Right ventricle myocardium inferior (tissue), 1 donor: ENCODE measurements at regions not wholly inside any gene's neighbourhood (a gene's known extent, or its start where the extent isn't known, plus 50 kb on each side); places are given as distances from the start of the nearest gene placed in this dataset.
A peak's percentile ranks its signal among the peaks of the same experiment; 100 is the strongest.

Experiments
- ATAC-seq: fragments of 200-7000 bp; cut with Tn5 transposase; one replicate; pipeline ENCODE4 v1.9.1; 2020; ENCODE audit warnings: mild to moderate bottlenecking, moderate library complexity
- DNase-seq: peaks from one replicate; pipeline ENCODE4 v3.0.0; 2021; ENCODE audit errors: missing footprints
- intact Hi-C: fragments of 100-400 bp; cut with DNase I; formaldehyde crosslinking; loops from one replicate; pipeline ENCODE4 v1.11.0; 2022
- donor health status: DM: no; HTN: yes; CAD: no; lungs with severe emphysema.

GRCh38 chr6:170483413-170483812 lies 69.7 kb downstream of the PSMB1 start:
- intact Hi-C loops = no loop called here
- no peak for DNase-seq
- no peak for ATAC-seq

DNA sequence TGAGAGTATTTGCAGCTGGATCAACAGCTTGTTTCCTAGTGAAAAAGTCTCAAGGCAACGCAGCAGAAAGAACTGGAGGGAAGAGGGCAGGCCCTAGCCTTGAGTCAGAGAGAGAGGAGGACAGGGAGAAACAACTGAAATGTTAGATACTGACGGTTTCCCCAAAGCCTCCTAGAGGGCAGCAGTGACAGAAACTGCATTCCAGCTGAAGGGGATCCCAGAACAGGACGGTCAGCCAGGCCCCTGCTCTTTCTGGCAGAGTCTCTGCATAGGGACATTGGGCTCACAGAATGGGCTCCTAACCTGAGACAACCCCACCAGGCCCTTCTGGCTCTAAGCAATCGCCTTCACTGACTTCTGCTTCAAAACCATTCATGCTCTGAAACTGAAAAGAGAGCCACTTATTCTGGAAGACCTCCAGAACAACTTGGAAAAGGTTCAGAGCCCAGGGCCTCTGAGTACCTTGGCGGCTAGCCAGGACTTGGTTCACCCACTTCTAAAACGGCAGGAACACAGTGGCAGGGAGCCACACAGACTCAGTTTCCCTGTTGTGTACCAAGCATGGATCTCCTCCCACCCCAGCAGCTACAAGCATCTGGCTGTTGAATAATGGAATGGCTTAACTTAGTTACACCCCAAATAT lies 72.9 kb downstream of the PSMB1 start:
- peak; percentile 65 for ATAC-seq
- no peak for DNase-seq
- intact Hi-C loops = no loop called here

DNA sequence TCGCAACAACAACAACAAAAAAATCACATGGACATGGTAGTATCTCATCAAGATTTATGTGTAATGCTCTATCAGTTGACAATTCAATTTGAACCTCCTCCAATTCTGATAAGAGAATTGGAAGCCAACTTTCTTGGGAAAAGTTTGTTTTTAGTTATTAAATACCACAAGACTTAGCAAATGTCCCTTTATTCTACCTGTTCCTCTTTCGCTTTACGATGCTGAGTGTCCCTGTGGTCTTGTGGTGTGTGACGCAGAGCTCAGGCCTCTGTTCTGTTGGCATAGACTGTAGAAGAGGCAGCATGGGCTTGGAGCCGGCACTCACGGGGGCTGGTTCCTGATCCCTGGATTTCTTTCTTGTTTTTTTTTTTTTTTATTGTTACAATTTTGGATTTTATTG lies 76.7 kb downstream of the PSMB1 start:
- DNase-seq (no peak), ATAC-seq (no peak)
- intact Hi-C loops = no loop called here

GRCh38 chr6:170475118-170475517 lies 78.0 kb downstream of the PSMB1 start:
- ATAC-seq = no peak
- DNase-seq = no peak
- intact Hi-C loops = no loop called here

DNA sequence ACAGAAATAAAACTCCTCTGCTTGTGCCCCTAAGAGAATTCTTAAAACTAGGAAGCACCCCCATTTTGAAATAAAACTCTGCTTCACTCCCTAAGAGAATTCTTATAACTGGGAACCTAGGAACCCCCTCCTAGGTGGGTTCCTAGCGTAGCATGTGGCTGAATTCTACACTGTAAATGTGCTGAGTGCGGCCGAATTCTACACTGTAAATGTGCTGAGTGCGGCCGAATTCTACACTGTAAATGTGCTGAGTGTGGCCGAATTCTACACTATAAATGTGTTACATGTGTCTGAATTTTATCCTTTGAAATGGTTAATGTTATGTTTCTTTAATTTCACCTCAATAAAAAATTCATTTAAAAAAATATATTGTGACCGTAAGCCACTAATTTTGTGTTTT lies 79.3 kb downstream of the PSMB1 start:
- intact Hi-C loops = no loop called here
- ATAC-seq (no peak), DNase-seq (no peak)

DNA sequence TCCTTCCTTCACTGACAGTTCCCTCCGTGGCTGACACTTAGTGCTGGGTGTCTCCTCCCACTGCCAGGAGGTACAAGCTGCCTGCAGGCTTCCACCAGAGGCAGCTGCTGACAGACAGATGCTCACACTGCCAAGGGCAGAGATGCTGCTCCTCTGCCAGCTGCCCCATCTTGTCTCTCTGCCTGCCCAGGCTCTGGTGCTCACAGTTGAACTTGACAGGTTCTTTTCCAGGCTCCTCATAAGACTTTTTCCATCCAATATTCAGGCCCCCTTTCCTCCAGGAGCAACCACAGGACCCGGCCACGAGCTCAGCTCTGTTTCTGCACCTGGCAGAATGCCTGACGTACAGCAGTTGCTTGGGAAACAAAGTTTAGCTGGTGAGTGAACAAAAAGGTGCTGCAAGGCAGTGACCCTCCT lies 79.8 kb downstream of the PSMB1 start:
- DNase-seq (no peak), ATAC-seq (peak; percentile 79)

DNA sequence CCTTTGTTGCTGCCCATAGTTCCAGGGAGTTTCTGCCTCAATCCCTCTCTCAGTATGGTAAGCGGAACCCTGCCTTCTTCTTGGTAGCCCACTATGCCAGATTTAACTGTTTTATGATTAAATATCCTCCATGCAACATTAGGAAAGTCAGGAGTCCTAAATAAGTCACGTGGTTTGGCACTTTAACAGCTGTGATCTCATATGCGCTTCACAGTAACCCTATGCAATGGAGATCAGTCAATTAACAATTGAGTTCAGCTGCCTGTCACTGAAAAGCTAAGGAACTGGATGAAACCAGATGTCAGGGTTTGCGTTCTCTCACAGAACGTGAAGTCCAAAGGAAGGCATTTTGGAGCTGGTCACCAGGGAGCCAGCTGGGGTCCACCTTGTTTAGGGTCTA lies 81.6 kb downstream of the PSMB1 start:
- ATAC-seq (no peak), DNase-seq (no peak)
- intact Hi-C loops = no loop called here

More for the DNA sequence above, 79.8 kb downstream of the PSMB1 start:
- intact Hi-C loops = no loop called here

- DNase-seq (no peak), ATAC-seq (no peak)
- intact Hi-C loops = no loop called here
These were observed 82.4 kb downstream of the PSMB1 start for GRCh38 chr6:170470734-170471133.

GRCh38 chr6:170464524-170464979 lies 88.6 kb downstream of the PSMB1 start:
- DNase-seq = no peak
- intact Hi-C loops = no loop called here
- no peak for ATAC-seq

DNA sequence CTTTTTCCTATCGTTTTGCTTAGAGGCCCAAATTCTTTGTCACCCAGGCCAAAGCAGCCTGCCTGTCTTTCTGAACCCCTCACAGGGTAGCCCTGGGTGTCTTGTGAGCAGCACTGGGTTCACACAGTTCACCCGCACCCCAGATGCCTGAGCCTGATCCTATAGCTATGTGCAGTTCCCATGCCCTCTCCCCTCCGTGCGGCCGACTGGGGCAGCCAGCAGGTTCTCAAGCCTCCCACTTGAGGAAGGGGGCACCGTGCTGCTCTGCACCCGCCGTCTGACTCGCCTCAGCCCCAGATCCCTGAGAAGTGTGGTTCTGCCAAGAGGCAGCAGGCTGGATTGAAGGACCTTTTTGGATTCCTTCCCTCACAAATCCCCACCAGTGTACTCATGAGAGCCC lies 89.0 kb downstream of the PSMB1 start:
- DNase-seq = no peak
- intact Hi-C loops = no loop called here

DNA sequence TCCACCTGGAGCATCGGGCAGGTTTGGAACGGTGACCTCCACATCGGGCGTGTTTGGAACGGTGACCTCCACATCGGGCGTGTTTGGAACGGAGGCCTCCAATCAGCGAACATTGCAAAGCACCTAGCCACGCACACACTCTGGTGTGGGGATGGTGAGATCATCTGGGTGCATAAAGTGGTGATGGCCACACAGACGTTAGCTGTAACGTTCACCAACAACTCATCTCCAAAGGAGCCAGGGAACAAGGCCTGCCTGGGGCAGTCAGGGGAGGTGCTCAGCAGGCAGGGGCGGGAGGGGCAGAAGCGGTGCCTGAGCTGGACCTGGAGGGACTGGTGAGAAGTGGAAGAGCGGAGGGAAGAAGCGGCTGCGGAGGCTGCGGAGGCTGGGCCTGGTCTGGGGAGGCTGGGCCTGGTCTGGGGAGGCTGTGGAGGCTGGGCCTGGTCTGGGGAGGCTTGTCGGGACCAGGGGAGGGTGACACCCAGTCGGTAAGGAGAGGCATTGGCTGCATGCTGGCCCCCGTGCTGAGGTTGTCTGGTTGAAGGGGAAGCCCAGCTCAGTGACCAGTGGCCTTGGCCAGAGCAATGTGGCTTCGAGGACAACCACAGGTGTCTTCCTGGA lies 89.9 kb downstream of the PSMB1 start:
- ATAC-seq (peak; percentile 39), DNase-seq (no peak)
- intact Hi-C loops = no loop called here

More for the DNA sequence above, 89.0 kb downstream of the PSMB1 start:
- ATAC-seq = no peak

- no peak for DNase-seq
- ATAC-seq = peak; percentile 80
- intact Hi-C loops = no loop called here
These were observed 90.6 kb downstream of the PSMB1 start for GRCh38 chr6:170462366-170463020.

GRCh38 chr6:170461556-170462365 lies 91.3 kb downstream of the PSMB1 start:
- DNase-seq = no peak
- intact Hi-C loops = no loop called here
- ATAC-seq = no peak

DNA sequence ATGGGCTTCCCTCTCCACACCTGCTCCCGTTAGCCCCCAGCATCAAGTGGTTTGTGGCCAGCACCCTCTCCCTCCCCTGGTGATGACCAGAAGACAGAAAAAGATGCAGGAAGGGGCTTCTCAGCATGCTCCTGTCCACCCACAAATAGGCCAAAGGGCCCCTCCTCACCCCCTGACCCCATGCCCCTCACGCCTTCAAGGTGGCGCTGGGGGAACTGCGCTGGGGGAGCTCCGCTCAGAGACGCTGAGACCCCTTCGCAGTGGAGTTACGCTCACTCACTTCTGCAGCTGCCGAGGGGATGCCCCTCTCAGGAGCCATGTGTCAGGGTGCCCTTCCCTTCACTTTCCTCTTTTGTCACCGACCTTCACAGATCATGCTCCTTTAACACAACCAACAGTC lies 92.0 kb downstream of the PSMB1 start:
- DNase-seq (no peak), ATAC-seq (no peak)
- intact Hi-C loops = no loop called here

DNA sequence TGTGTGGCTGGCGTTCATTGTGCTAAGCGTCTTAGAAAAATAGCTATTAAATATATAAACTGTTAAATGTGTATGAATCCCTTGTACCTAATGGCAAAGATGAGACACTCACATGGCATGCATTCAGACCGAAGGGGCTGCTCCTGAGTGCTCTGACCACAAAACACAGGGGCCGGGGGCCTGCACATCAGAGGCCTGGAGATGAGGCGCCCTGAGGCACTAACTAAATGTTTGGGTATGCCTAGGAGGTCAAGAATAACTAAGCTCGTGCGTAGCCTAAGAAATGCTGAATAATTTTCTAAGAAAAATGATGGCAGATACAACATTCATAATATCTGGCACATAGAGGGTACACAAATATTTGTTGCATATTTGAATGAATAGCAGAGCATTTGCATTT lies 92.5 kb downstream of the PSMB1 start:
- DNase-seq = no peak
- intact Hi-C loops = no loop called here
- ATAC-seq = no peak

GRCh38 chr6:170459451-170459850 lies 93.7 kb downstream of the PSMB1 start:
- no peak for DNase-seq
- intact Hi-C loops = no loop called here
- no peak for ATAC-seq

DNA sequence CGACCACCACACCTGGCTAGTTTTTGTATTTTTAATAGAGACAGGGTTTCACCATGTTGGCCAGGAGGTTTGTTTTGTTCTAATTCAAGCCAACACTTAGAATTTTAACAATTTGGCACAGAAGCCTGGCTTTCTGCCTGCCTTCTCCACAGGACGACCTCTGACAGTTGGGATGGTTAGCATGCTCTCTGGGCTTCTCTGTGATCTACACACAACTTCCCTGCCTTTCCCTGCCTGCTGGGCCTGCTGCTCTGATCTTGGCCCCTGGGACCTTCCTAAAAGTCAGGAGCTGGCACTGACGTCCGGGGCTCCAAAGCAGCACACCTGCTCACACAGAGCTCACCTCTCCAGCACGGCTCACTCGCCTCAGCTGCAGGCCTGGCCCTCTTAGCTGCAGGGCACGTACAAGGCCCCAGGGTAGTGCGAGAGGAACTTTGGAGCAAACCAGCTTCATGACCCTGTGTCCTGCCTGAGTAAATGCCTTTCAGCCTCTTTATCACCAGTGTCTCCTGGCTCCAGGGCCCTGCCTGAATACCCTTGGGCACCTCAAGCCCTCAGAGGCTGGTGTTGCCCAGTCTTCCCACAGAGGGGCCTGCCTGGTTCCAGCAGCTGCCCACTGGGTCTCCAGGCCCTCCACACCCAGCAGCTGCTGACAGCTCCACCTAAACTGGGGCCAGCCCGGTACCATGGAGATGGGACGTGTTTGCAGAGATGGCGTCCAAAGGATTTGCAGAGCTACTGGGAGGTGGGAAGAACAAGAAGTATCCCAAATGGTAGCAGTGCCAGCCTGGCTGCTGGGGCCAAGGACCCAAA lies 96.0 kb downstream of the PSMB1 start:
- intact Hi-C loops = no loop called here
- no peak for DNase-seq

More for the DNA sequence above, 96.0 kb downstream of the PSMB1 start:
- ATAC-seq = peak; percentile 65
